Smooth muscle cell (in vitro differentiated cells): ENCODE measurements at regions not wholly inside any gene's neighbourhood (a gene's known extent, or its start where the extent isn't known, plus 50 kb on each side); places are given as distances from the start of the nearest gene placed in this dataset.
"Not testable (repeated sequence)": the region's sequence is repeated elsewhere in the genome, so short reads cannot be mapped to it uniquely, and the experiment has no call there.

Experiments
- DNase-seq: peaks from one replicate; lab custom pipeline; 2025; ENCODE audit not compliant: unreplicated experiment; lab: John Stamatoyannopoulos, UW
- H2AFZ ChIP-seq: fragments of 200-600 bp; sonication (generic); 2 replicates; pipeline ENCODE4 v1.6.0; 2016; ENCODE audit warnings: antibody characterized with exemption, low read depth, mild to moderate bottlenecking
- H3F3A ChIP-seq: fragments of 200-600 bp; sonication (generic); 2 replicates; pipeline ENCODE4 v1.6.0; 2017; ENCODE audit warnings: antibody characterized with exemption, low read depth
- H3K27ac ChIP-seq: fragments of 200-600 bp; sonication (generic); 2 replicates; pipeline ENCODE4 v1.5.1; 2016; ENCODE audit warnings: low read depth, mild to moderate bottlenecking
- H3K27me3 ChIP-seq: fragments of 200-600 bp; sonication (generic); 2 replicates; pipeline ENCODE4 v1.6.1; 2016; ENCODE audit warnings: low read depth, mild to moderate bottlenecking
- H3K36me3 ChIP-seq: fragments of 200-600 bp; sonication (generic); 2 replicates; pipeline ENCODE4 v1.5.1; 2016; ENCODE audit warnings: low read depth
- H3K4me1 ChIP-seq: fragments of 200-600 bp; sonication (generic); 2 replicates; pipeline ENCODE4 v1.5.1; 2016; ENCODE audit warnings: low read depth
- H3K4me2 ChIP-seq: fragments of 200-600 bp; sonication (generic); 2 replicates; pipeline ENCODE4 v1.6.0; 2016; ENCODE audit warnings: mild to moderate bottlenecking
- H3K4me3 ChIP-seq: fragments of 200-600 bp; sonication (generic); 2 replicates; pipeline ENCODE4 v1.5.1; 2016; ENCODE audit warnings: mild to moderate bottlenecking
- H3K79me2 ChIP-seq: fragments of 200-600 bp; sonication (generic); 2 replicates; pipeline ENCODE4 v1.6.0; 2016; ENCODE audit warnings: low read depth, mild to moderate bottlenecking
- H3K9ac ChIP-seq: fragments of 200-600 bp; sonication (generic); 2 replicates; pipeline ENCODE4 v1.6.0; 2016; ENCODE audit warnings: low read depth
- H3K9me3 ChIP-seq: fragments of 200-600 bp; sonication (generic); replicated peaks from 2 replicates; pipeline ENCODE4 v1.5.1; 2016; ENCODE audit warnings: low read depth
- H4K20me1 ChIP-seq: fragments of 200-600 bp; sonication (generic); 2 replicates; pipeline ENCODE4 v1.6.0; 2016; ENCODE audit warnings: low read depth
- CTCF ChIP-seq: fragments of 200-600 bp; sonication (generic); IDR thresholded peaks from 2 replicates; pipeline ENCODE4 v1.5.1; 2017; ENCODE audit warnings: borderline replicate concordance, mild to moderate bottlenecking, antibody characterized with exemption; ENCODE audit not compliant: insufficient read depth, poor library complexity, severe bottlenecking
- WGBS: methylation state at CpG from one replicate; pipeline ENCODE4 v1.1.7; 2016; ENCODE audit warnings: low lambda C conversion rate; 5-methylcytosine and 5-hydroxymethylcytosine counted together

- no peaks in the 10 kb centered on the region for H3K36me3 ChIP-seq
- no peak for DNase-seq
- H3K4me2 ChIP-seq, result no peak overlapping the region
- H3K9ac ChIP-seq, result no peak overlapping the region
- 100% methylated on average over 5 of the region's 5 CpGs for WGBS
- H3K79me2 ChIP-seq, result no peaks in the 10 kb centered on the region
- H3K9me3 ChIP-seq, result no peaks in the 10 kb centered on the region
- no peaks in the 10 kb centered on the region for H4K20me1 ChIP-seq
- TF ChIP-seq CTCF, result no peak
- no peak overlapping the region for H3K4me3 ChIP-seq
- no peaks in the 10 kb centered on the region for H3F3A ChIP-seq
- no peaks in the 10 kb centered on the region for H3K27me3 ChIP-seq
- H3K27ac ChIP-seq, result no peak overlapping the region
- no peak overlapping the region for H2AFZ ChIP-seq
- no peaks in the 10 kb centered on the region for H3K4me1 ChIP-seq
These were observed 266.8 kb upstream of the SMIM21 start for GRCh38 chr18:75694292-75694691.

DNA sequence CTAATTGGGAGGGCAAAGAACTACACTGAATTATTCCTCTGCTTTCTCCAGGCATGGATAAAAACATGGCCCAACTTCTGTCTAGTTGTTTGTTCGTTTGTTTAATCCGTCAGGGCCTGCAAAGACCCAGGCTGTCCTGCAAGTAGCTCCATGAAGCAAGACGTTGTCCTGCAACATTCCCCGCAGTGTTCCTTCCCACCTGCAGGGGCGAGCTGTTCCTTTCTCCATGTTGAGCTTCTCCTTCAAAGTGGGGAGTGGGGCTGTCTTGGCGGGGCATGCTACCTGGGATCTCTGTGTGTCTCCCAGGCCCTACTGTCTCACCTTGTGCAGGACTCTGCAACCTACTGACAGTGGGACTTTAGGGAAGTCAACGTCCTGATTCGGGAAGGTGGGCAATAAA, 264.0 kb upstream of the SMIM21 start:
- Histone ChIP-seq H2AFZ (no peak overlapping the region), H3K36me3 (no peaks in the 10 kb centered on the region), H3K27ac (no peak overlapping the region), H3K4me3 (no peak overlapping the region), H3K4me2 (no peak overlapping the region), H3K4me1 (no peaks in the 10 kb centered on the region), H4K20me1 (no peaks in the 10 kb centered on the region), H3K9me3 (no peaks in the 10 kb centered on the region), H3K79me2 (no peaks in the 10 kb centered on the region), H3K9ac (no peak overlapping the region), H3K27me3 (no peaks in the 10 kb centered on the region), H3F3A (no peaks in the 10 kb centered on the region)
- DNase-seq, result no peak
- 89% methylated on average over 8 of the region's 8 CpGs for WGBS
- no peak for TF ChIP-seq CTCF

GRCh38 chr18:75690283-75690682, 262.8 kb upstream of the SMIM21 start:
- H3K27ac ChIP-seq, H3K36me3 ChIP-seq, H3K9me3 ChIP-seq, H3K27me3 ChIP-seq, H3K4me2 ChIP-seq, H3F3A ChIP-seq, H3K4me1 ChIP-seq, H3K79me2 ChIP-seq, H4K20me1 ChIP-seq, H3K4me3 ChIP-seq, DNase-seq, H2AFZ ChIP-seq, H3K9ac ChIP-seq: not testable (repeated sequence)
- 98% methylated on average over 3 of the region's 3 CpGs for WGBS

DNA sequence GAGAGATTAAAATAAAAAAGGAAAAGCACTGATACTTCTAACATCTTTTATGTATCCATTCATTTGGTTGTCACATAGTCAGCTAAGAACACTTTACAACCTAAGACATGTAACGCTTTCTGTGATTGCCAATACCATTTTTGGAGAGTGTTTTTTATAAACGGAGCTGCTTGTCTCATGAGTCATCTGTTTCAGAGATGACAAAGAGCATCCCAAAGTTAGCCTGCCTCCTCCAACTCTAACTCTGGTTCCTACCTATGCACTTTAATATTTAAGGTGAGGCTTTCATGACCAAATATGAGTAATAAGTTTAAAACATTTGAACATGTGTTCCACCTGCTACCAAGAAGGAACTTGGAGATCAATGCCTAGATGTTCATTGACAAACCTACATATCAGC, 260.1 kb upstream of the SMIM21 start:
- WGBS, result 45% methylated on average over 2 of the region's 2 CpGs
- H3K9ac ChIP-seq, result no peak overlapping the region
- H3K36me3 ChIP-seq, result no peaks in the 10 kb centered on the region
- no peaks in the 10 kb centered on the region for H3K9me3 ChIP-seq
- no peak overlapping the region for H3K4me3 ChIP-seq
- TF ChIP-seq CTCF, result no peak
- H3K27ac ChIP-seq, result no peak overlapping the region
- no peaks in the 10 kb centered on the region for H3K27me3 ChIP-seq
- DNase-seq, result no peak
- H3K79me2 ChIP-seq, result no peaks in the 10 kb centered on the region
- H4K20me1 ChIP-seq, result no peaks in the 10 kb centered on the region
- H3F3A ChIP-seq, result no peaks in the 10 kb centered on the region
- H3K4me2 ChIP-seq, result no peak overlapping the region
- H3K4me1 ChIP-seq, result no peaks in the 10 kb centered on the region
- no peak overlapping the region for H2AFZ ChIP-seq
